HCT116 (cell line): ENCODE measurements at regions not wholly inside any gene's neighbourhood (a gene's known extent, or its start where the extent isn't known, plus 50 kb on each side); places are given as distances from the start of the nearest gene placed in this dataset.

Experiments
- ATAC-seq: fragments of 200-7000 bp; cut with Tn5 transposase; 2 replicates; pipeline ENCODE4 v1.9.1; 2020; ENCODE audit warnings: mild to moderate bottlenecking, moderate library complexity
- BruUV-seq: library from RNA; stranded (reverse); fragments of 400-500 nt; replicated peaks from 2 replicates; lab custom pipeline; 2021; lab: Mats Ljungman, UMichigan
- CTCF ChIA-PET: fragments of 300-600 bp; sonication (Branson Sonifier 250); formaldehyde crosslinking; loops from one replicate; lab custom pipeline; 2021; ENCODE audit warnings: antibody characterized with exemption; lab: Charles Lee
- POLR2A ChIA-PET: fragments of 300-600, 350-600 bp; sonication (Branson Sonifier 250); formaldehyde crosslinking; loops from one replicate; lab custom pipeline; 2021; ENCODE audit warnings: antibody characterized with exemption; lab: Charles Lee
- RAD21 ChIA-PET, 2 experiments: fragments of 300-600 bp; sonication (Branson Sonifier 250); formaldehyde crosslinking; loops; one replicate each; lab custom pipeline; 2023; ENCODE audit warnings: low total read pairs in 2 of 2; ENCODE audit not compliant: uncharacterized antibody in 2 of 2, unreplicated experiment in 2 of 2, low non-redundant PET in 1 of 2; lab: Charles Lee
- DNase-seq: peaks from one replicate; pipeline ENCODE4 v3.0.0-alpha.2; 2010; ENCODE audit warnings: low read depth, low spot score
- H2AFZ ChIP-seq: fragments of 200-600 bp; shearing (Covaris generic), sonication (generic); 2 replicates; pipeline ENCODE4 v1.6.1; 2017; ENCODE audit warnings: low read depth, mixed run types, mixed read lengths, antibody characterized with exemption, low read length; ENCODE audit not compliant: poor library complexity, severe bottlenecking
- H3K27ac ChIP-seq: 2 replicates; pipeline ENCODE4 v1.5.1; 2012; ENCODE audit warnings: low read depth, low read length
- H3K27me3 ChIP-seq: fragments of 200-600 bp; sonication (generic); 2 replicates; pipeline ENCODE4 v1.6.1; 2016; ENCODE audit warnings: mixed run types, low read length, mixed read lengths; ENCODE audit not compliant: insufficient read depth
- H3K36me3 ChIP-seq, 2 experiments: fragments of 200-500 bp in 1 of 2; fragments of 200-600 bp in 1 of 2; sonication (Bioruptor generic) in 1 of 2; sonication (generic) in 1 of 2; 2 replicates each; pipeline versions ENCODE4 v1.5.1 to v1.6.1; 2014 to 2016; ENCODE audit warnings: low read length in 2 of 2, inconsistent platforms in 1 of 2, mixed read lengths in 1 of 2, mixed run types in 1 of 2; ENCODE audit not compliant: insufficient read depth in 2 of 2, control insufficient read depth in 1 of 2
- H3K4me1 ChIP-seq, 2 experiments: fragments of 200-600 bp in 1 of 2; sonication (generic) in 1 of 2; 2 replicates each; pipeline versions ENCODE4 v1.5.1 to v1.6.1; 2012 to 2017; ENCODE audit warnings: low read length in 2 of 2, inconsistent platforms in 1 of 2, mild to moderate bottlenecking in 1 of 2, mixed read lengths in 1 of 2, mixed run types in 1 of 2, moderate library complexity in 1 of 2; ENCODE audit not compliant: insufficient read depth in 2 of 2, control insufficient read depth in 1 of 2
- H3K4me2 ChIP-seq: fragments of 200-600 bp; sonication (generic); 2 replicates; pipeline ENCODE4 v1.6.1; 2017; ENCODE audit warnings: mixed run types, low read length, mixed read lengths
- H3K4me3 ChIP-seq, 2 experiments: fragments of 200-600 bp in 1 of 2; sonication (generic) in 1 of 2; replicated peaks in 1 of 2; 2 replicates each; pipeline ENCODE4 v1.5.1; 2011 to 2016; ENCODE audit warnings: low read length in 2 of 2, control low read depth in 1 of 2, low read depth in 1 of 2, mild to moderate bottlenecking in 1 of 2, mixed read lengths in 1 of 2, mixed run types in 1 of 2
- H3K79me2 ChIP-seq: fragments of 200-600 bp; sonication (generic); 2 replicates; pipeline ENCODE4 v1.6.1; 2017; ENCODE audit warnings: mild to moderate bottlenecking, mixed run types, low read length, moderate library complexity, mixed read lengths; ENCODE audit not compliant: insufficient read depth
- H3K9ac ChIP-seq: fragments of 200-600 bp; sonication (generic); 2 replicates; pipeline ENCODE4 v1.6.1; 2016; ENCODE audit warnings: low read length, mixed read lengths
- H3K9me2 ChIP-seq: fragments of 200-600 bp; sonication (generic), shearing (Covaris generic); 2 replicates; pipeline ENCODE4 v1.6.1; 2017; ENCODE audit warnings: mixed run types, mild to moderate bottlenecking, moderate library complexity; ENCODE audit not compliant: insufficient read depth
- H3K9me3 ChIP-seq, 2 experiments: fragments of 200-500 bp in 1 of 2; fragments of 200-600 bp in 1 of 2; sonication (Bioruptor generic) in 1 of 2; sonication (generic) in 1 of 2; 2 replicates each; pipeline ENCODE4 v1.6.1; 2014 to 2017; ENCODE audit warnings: low read length in 2 of 2, mixed read lengths in 2 of 2, inconsistent platforms in 1 of 2, low read depth in 1 of 2, mild to moderate bottlenecking in 1 of 2, mixed run types in 1 of 2, moderate library complexity in 1 of 2; ENCODE audit not compliant: control insufficient read depth in 1 of 2, insufficient read depth in 1 of 2
- H4K20me1 ChIP-seq: fragments of 200-600 bp; sonication (generic), shearing (Covaris generic); 2 replicates; pipeline ENCODE4 v1.6.1; 2017; ENCODE audit warnings: mixed run types, mild to moderate bottlenecking, moderate library complexity; ENCODE audit not compliant: insufficient read depth
- CEBPB ChIP-seq: IDR thresholded peaks from 2 replicates; pipeline ENCODE4 v1.6.1; 2012; ENCODE audit warnings: low read depth
- CTCF ChIP-seq, 3 experiments: fragments of 200-600 bp in 1 of 3; sonication (generic) in 1 of 3; IDR thresholded peaks in 2 of 3; conservative IDR thresholded peaks in 1 of 3; 2 replicates each; pipeline ENCODE4 v1.5.1; 2012 to 2017; ENCODE audit warnings: low read depth in 2 of 3, low read length in 2 of 3, antibody characterized with exemption in 1 of 3, borderline replicate concordance in 1 of 3, control low read depth in 1 of 3, mild to moderate bottlenecking in 1 of 3, mixed read lengths in 1 of 3, mixed run types in 1 of 3, moderate library complexity in 1 of 3; ENCODE audit not compliant: insufficient read depth in 1 of 3
- EGR1 ChIP-seq: IDR thresholded peaks from 2 replicates; pipeline ENCODE4 v1.6.1; 2012; ENCODE audit warnings: low read depth
- EZH2 ChIP-seq: fragments of 200-600 bp; sonication (generic); IDR thresholded peaks from 2 replicates; pipeline ENCODE4 v1.6.1; 2017; ENCODE audit warnings: antibody characterized with exemption, mixed run types
- FOSL1 ChIP-seq: IDR thresholded peaks from 2 replicates; pipeline ENCODE4 v1.6.1; 2012; ENCODE audit warnings: low read depth
- MAX ChIP-seq: IDR thresholded peaks from 2 replicates; pipeline ENCODE4 v1.6.1; 2012
- POLR2A ChIP-seq: IDR thresholded peaks from 2 replicates; pipeline ENCODE4 v1.7.0; 2011; ENCODE audit warnings: borderline replicate concordance; ENCODE audit not compliant: insufficient read depth, insufficient read length; ENCODE audit errors: extremely low read depth
- POLR2AphosphoS5 ChIP-seq: IDR thresholded peaks from 2 replicates; pipeline ENCODE4 v1.6.1; 2011; ENCODE audit warnings: mild to moderate bottlenecking, low read depth, low read length, moderate library complexity
- RAD21 ChIP-seq: IDR thresholded peaks from 2 replicates; pipeline ENCODE4 v1.6.1; 2012; ENCODE audit warnings: low read depth, mild to moderate bottlenecking
- REST ChIP-seq: IDR thresholded peaks from 2 replicates; pipeline ENCODE4 v1.6.1; 2012; ENCODE audit warnings: low read depth
- SP1 ChIP-seq: IDR thresholded peaks from 2 replicates; pipeline ENCODE4 v1.6.1; 2012; ENCODE audit warnings: low read depth
- TCF7L2 ChIP-seq: IDR thresholded peaks from 2 replicates; pipeline ENCODE4 v1.7.0; 2011; ENCODE audit warnings: borderline replicate concordance, inconsistent platforms; ENCODE audit not compliant: insufficient read depth, insufficient read length; ENCODE audit errors: extremely low read depth
- ZBTB33 ChIP-seq: IDR thresholded peaks from 2 replicates; pipeline ENCODE4 v1.6.1; 2011; ENCODE audit warnings: mild to moderate bottlenecking, low read length, moderate library complexity; ENCODE audit not compliant: insufficient replicate concordance; ENCODE audit errors: extremely low read depth
- ZNF274 ChIP-seq: fragments of 200-500 bp; sonication (Bioruptor generic); IDR thresholded peaks from 2 replicates; pipeline ENCODE4 v1.6.1; 2014; ENCODE audit warnings: mild to moderate bottlenecking, low read depth, low read length, inconsistent platforms
- intact Hi-C: fragments of 100-400 bp; cut with micrococcal nuclease; formaldehyde crosslinking; loops from 2 replicates; pipeline ENCODE4 v1.10.0; 2022

GRCh38 chr5:125179612-125180011 lies 433.2 kb upstream of the ZNF608 start:
- Histone ChIP-seq H3K4me3 (no peak overlapping the region), H3K4me1 (no peaks in the 10 kb centered on the region), H4K20me1 (no peaks in the 10 kb centered on the region), H3K27me3 (no peaks in the 10 kb centered on the region), H3K4me2 (no peak overlapping the region), H3K9me2 (no peaks in the 10 kb centered on the region), H3K36me3 (no peaks in the 10 kb centered on the region), H3K27ac (no peak overlapping the region), H2AFZ (no peak overlapping the region), H3K9me3 (no peaks in the 10 kb centered on the region), H3K9ac (no peak overlapping the region), H3K79me2 (no peaks in the 10 kb centered on the region)
- intact Hi-C loops: no loop called here
- POLR2A ChIA-PET: no interaction called here
- RAD21 ChIA-PET: no interaction called here
- no peak for TF ChIP-seq FOSL1
- no peak for TF ChIP-seq POLR2AphosphoS5
- TF ChIP-seq CEBPB: no peak
- no peak for TF ChIP-seq EZH2
- TF ChIP-seq SP1: no peak
- no peak for TF ChIP-seq ZBTB33
- TF ChIP-seq MAX: no peak
- no peak for TF ChIP-seq REST
- TF ChIP-seq POLR2A: no peak
- TF ChIP-seq ZNF274: no peak
- no peak for TF ChIP-seq CTCF (IDR thresholded peaks at IDR 0.05 in 2 of 3, conservative IDR thresholded peaks at IDR 0.05 in 1 of 3; ENCODE audit: borderline replicate concordance in 1 of 3, insufficient read depth in 1 of 3, low read depth in 2 of 3, low read length in 2 of 3)
- TF ChIP-seq EGR1: no peak
- TF ChIP-seq TCF7L2: no peak
- TF ChIP-seq RAD21: no peak
- no TSS peak for BruUV-seq
- CTCF ChIA-PET: no interaction called here
- DNase-seq (no peak), ATAC-seq (no peak)
